HCT116 (cell line): ENCODE measurements at regions not wholly inside any gene's neighbourhood (a gene's known extent, or its start where the extent isn't known, plus 50 kb on each side); places are given as distances from the start of the nearest gene placed in this dataset.

Experiments
- ATAC-seq: fragments of 200-7000 bp; cut with Tn5 transposase; 2 replicates; pipeline ENCODE4 v1.9.1; 2020; ENCODE audit warnings: mild to moderate bottlenecking, moderate library complexity
- BruUV-seq: library from RNA; stranded (reverse); fragments of 400-500 nt; replicated peaks from 2 replicates; lab custom pipeline; 2021; lab: Mats Ljungman, UMichigan
- CTCF ChIA-PET: fragments of 300-600 bp; sonication (Branson Sonifier 250); formaldehyde crosslinking; loops from one replicate; lab custom pipeline; 2021; ENCODE audit warnings: antibody characterized with exemption; lab: Charles Lee
- POLR2A ChIA-PET: fragments of 300-600, 350-600 bp; sonication (Branson Sonifier 250); formaldehyde crosslinking; loops from one replicate; lab custom pipeline; 2021; ENCODE audit warnings: antibody characterized with exemption; lab: Charles Lee
- RAD21 ChIA-PET, 2 experiments: fragments of 300-600 bp; sonication (Branson Sonifier 250); formaldehyde crosslinking; loops; one replicate each; lab custom pipeline; 2023; ENCODE audit warnings: low total read pairs in 2 of 2; ENCODE audit not compliant: uncharacterized antibody in 2 of 2, unreplicated experiment in 2 of 2, low non-redundant PET in 1 of 2; lab: Charles Lee
- DNase-seq: peaks from one replicate; pipeline ENCODE4 v3.0.0-alpha.2; 2010; ENCODE audit warnings: low read depth, low spot score
- H2AFZ ChIP-seq: fragments of 200-600 bp; shearing (Covaris generic), sonication (generic); 2 replicates; pipeline ENCODE4 v1.6.1; 2017; ENCODE audit warnings: low read depth, mixed run types, mixed read lengths, antibody characterized with exemption, low read length; ENCODE audit not compliant: poor library complexity, severe bottlenecking
- H3K27ac ChIP-seq: 2 replicates; pipeline ENCODE4 v1.5.1; 2012; ENCODE audit warnings: low read depth, low read length
- H3K27me3 ChIP-seq: fragments of 200-600 bp; sonication (generic); 2 replicates; pipeline ENCODE4 v1.6.1; 2016; ENCODE audit warnings: mixed run types, low read length, mixed read lengths; ENCODE audit not compliant: insufficient read depth
- H3K36me3 ChIP-seq, 2 experiments: fragments of 200-500 bp in 1 of 2; fragments of 200-600 bp in 1 of 2; sonication (Bioruptor generic) in 1 of 2; sonication (generic) in 1 of 2; 2 replicates each; pipeline versions ENCODE4 v1.5.1 to v1.6.1; 2014 to 2016; ENCODE audit warnings: low read length in 2 of 2, inconsistent platforms in 1 of 2, mixed read lengths in 1 of 2, mixed run types in 1 of 2; ENCODE audit not compliant: insufficient read depth in 2 of 2, control insufficient read depth in 1 of 2
- H3K4me1 ChIP-seq, 2 experiments: fragments of 200-600 bp in 1 of 2; sonication (generic) in 1 of 2; 2 replicates each; pipeline versions ENCODE4 v1.5.1 to v1.6.1; 2012 to 2017; ENCODE audit warnings: low read length in 2 of 2, inconsistent platforms in 1 of 2, mild to moderate bottlenecking in 1 of 2, mixed read lengths in 1 of 2, mixed run types in 1 of 2, moderate library complexity in 1 of 2; ENCODE audit not compliant: insufficient read depth in 2 of 2, control insufficient read depth in 1 of 2
- H3K4me2 ChIP-seq: fragments of 200-600 bp; sonication (generic); 2 replicates; pipeline ENCODE4 v1.6.1; 2017; ENCODE audit warnings: mixed run types, low read length, mixed read lengths
- H3K4me3 ChIP-seq, 2 experiments: fragments of 200-600 bp in 1 of 2; sonication (generic) in 1 of 2; replicated peaks in 1 of 2; 2 replicates each; pipeline ENCODE4 v1.5.1; 2011 to 2016; ENCODE audit warnings: low read length in 2 of 2, control low read depth in 1 of 2, low read depth in 1 of 2, mild to moderate bottlenecking in 1 of 2, mixed read lengths in 1 of 2, mixed run types in 1 of 2
- H3K79me2 ChIP-seq: fragments of 200-600 bp; sonication (generic); 2 replicates; pipeline ENCODE4 v1.6.1; 2017; ENCODE audit warnings: mild to moderate bottlenecking, mixed run types, low read length, moderate library complexity, mixed read lengths; ENCODE audit not compliant: insufficient read depth
- H3K9ac ChIP-seq: fragments of 200-600 bp; sonication (generic); 2 replicates; pipeline ENCODE4 v1.6.1; 2016; ENCODE audit warnings: low read length, mixed read lengths
- H3K9me2 ChIP-seq: fragments of 200-600 bp; sonication (generic), shearing (Covaris generic); 2 replicates; pipeline ENCODE4 v1.6.1; 2017; ENCODE audit warnings: mixed run types, mild to moderate bottlenecking, moderate library complexity; ENCODE audit not compliant: insufficient read depth
- H3K9me3 ChIP-seq, 2 experiments: fragments of 200-500 bp in 1 of 2; fragments of 200-600 bp in 1 of 2; sonication (Bioruptor generic) in 1 of 2; sonication (generic) in 1 of 2; 2 replicates each; pipeline ENCODE4 v1.6.1; 2014 to 2017; ENCODE audit warnings: low read length in 2 of 2, mixed read lengths in 2 of 2, inconsistent platforms in 1 of 2, low read depth in 1 of 2, mild to moderate bottlenecking in 1 of 2, mixed run types in 1 of 2, moderate library complexity in 1 of 2; ENCODE audit not compliant: control insufficient read depth in 1 of 2, insufficient read depth in 1 of 2
- H4K20me1 ChIP-seq: fragments of 200-600 bp; sonication (generic), shearing (Covaris generic); 2 replicates; pipeline ENCODE4 v1.6.1; 2017; ENCODE audit warnings: mixed run types, mild to moderate bottlenecking, moderate library complexity; ENCODE audit not compliant: insufficient read depth
- CEBPB ChIP-seq: IDR thresholded peaks from 2 replicates; pipeline ENCODE4 v1.6.1; 2012; ENCODE audit warnings: low read depth
- CTCF ChIP-seq, 3 experiments: fragments of 200-600 bp in 1 of 3; sonication (generic) in 1 of 3; IDR thresholded peaks in 2 of 3; conservative IDR thresholded peaks in 1 of 3; 2 replicates each; pipeline ENCODE4 v1.5.1; 2012 to 2017; ENCODE audit warnings: low read depth in 2 of 3, low read length in 2 of 3, antibody characterized with exemption in 1 of 3, borderline replicate concordance in 1 of 3, control low read depth in 1 of 3, mild to moderate bottlenecking in 1 of 3, mixed read lengths in 1 of 3, mixed run types in 1 of 3, moderate library complexity in 1 of 3; ENCODE audit not compliant: insufficient read depth in 1 of 3
- EGR1 ChIP-seq: IDR thresholded peaks from 2 replicates; pipeline ENCODE4 v1.6.1; 2012; ENCODE audit warnings: low read depth
- ELF1 ChIP-seq: IDR thresholded peaks from 2 replicates; pipeline ENCODE4 v1.6.1; 2012; ENCODE audit warnings: low read depth, borderline replicate concordance
- EZH2 ChIP-seq: fragments of 200-600 bp; sonication (generic); IDR thresholded peaks from 2 replicates; pipeline ENCODE4 v1.6.1; 2017; ENCODE audit warnings: antibody characterized with exemption, mixed run types
- EZH2phosphoT487 ChIP-seq: fragments of 200-600 bp; IDR thresholded peaks from 2 replicates; pipeline ENCODE4 v1.6.1; 2018; ENCODE audit warnings: antibody characterized with exemption, borderline replicate concordance
- JUND ChIP-seq: IDR thresholded peaks from 2 replicates; pipeline ENCODE4 v1.6.1; 2012
- POLR2A ChIP-seq: IDR thresholded peaks from 2 replicates; pipeline ENCODE4 v1.7.0; 2011; ENCODE audit warnings: borderline replicate concordance; ENCODE audit not compliant: insufficient read depth, insufficient read length; ENCODE audit errors: extremely low read depth
- POLR2AphosphoS5 ChIP-seq: IDR thresholded peaks from 2 replicates; pipeline ENCODE4 v1.6.1; 2011; ENCODE audit warnings: mild to moderate bottlenecking, low read depth, low read length, moderate library complexity
- REST ChIP-seq: IDR thresholded peaks from 2 replicates; pipeline ENCODE4 v1.6.1; 2012; ENCODE audit warnings: low read depth
- SP1 ChIP-seq: IDR thresholded peaks from 2 replicates; pipeline ENCODE4 v1.6.1; 2012; ENCODE audit warnings: low read depth
- SRF ChIP-seq: IDR thresholded peaks from 2 replicates; pipeline ENCODE4 v1.6.1; 2012; ENCODE audit warnings: low read depth
- TCF7L2 ChIP-seq: IDR thresholded peaks from 2 replicates; pipeline ENCODE4 v1.7.0; 2011; ENCODE audit warnings: borderline replicate concordance, inconsistent platforms; ENCODE audit not compliant: insufficient read depth, insufficient read length; ENCODE audit errors: extremely low read depth
- YY1 ChIP-seq: IDR thresholded peaks from 2 replicates; pipeline ENCODE4 v1.6.1; 2011; ENCODE audit warnings: low read length, low read depth, moderate library complexity, mild to moderate bottlenecking; ENCODE audit not compliant: insufficient replicate concordance; ENCODE audit errors: extremely low read depth
- ZFX ChIP-seq: fragments of 450-650 bp; IDR thresholded peaks from 2 replicates; pipeline ENCODE4 v1.6.1; 2017
- intact Hi-C: fragments of 100-400 bp; cut with micrococcal nuclease; formaldehyde crosslinking; loops from 2 replicates; pipeline ENCODE4 v1.10.0; 2022
- TF ChIP-seq, protein P1 (sequence below): IDR thresholded peaks from 2 replicates; pipeline ENCODE4 v1.6.1; 2011; ENCODE audit warnings: mild to moderate bottlenecking, low read length, moderate library complexity; ENCODE audit not compliant: insufficient replicate concordance; ENCODE audit errors: extremely low read depth
- TF ChIP-seq, protein P2 (sequence below): IDR thresholded peaks from 2 replicates; pipeline ENCODE4 v1.6.1; 2012

DNA sequence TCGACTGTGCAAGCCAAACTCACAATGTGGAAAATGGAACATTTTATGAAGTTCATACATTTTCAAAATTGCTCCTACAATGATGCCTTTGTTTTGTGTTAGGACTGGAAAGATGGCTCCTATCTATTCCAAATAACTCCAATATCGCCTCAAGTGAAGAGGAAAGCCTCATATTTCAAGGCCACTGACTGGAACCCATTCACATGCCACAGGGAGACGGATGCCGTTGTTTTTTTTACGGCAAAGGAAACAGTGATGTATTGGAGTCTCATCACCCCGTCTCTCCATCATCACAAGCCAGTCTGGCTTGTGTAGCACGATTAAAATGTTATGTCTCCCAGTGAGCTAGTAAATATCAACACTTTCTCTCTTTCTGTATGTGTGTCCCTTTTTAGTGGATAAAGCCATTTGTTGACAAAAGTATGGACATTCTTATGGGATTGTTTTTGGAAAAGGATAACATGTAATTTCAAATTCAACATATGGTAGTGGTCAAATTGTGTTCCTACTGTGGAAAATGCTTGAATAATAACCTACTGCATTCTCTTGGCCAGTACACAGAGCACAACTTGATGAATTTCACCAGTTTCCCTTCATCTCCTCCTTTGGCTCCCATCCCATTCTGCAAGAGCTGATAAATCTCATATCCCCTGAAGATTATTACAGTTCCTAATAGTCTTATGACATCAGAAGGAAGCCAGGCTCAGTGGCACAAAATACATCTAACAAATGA, 109.5 kb upstream of the PITRM1 start:
- POLR2A ChIA-PET: no interaction called here
- BruUV-seq: no TSS peak
- no peak for DNase-seq
- H3K4me2 ChIP-seq: no peak overlapping the region
- H2AFZ ChIP-seq: no peak overlapping the region
- H4K20me1 ChIP-seq: no peaks in the 10 kb centered on the region
- no peak overlapping the region for H3K27ac ChIP-seq
- no peak for ATAC-seq
- intact Hi-C loops: no loop called here
- RAD21 ChIA-PET: no interaction called here
- H3K4me1 ChIP-seq: peaks cover 4% of the 10 kb centered on the region in 2 experiments; a peak in 2 of 4 replicates
- CTCF ChIA-PET: no interaction called here
- no peaks in the 10 kb centered on the region for H3K27me3 ChIP-seq
- no peaks in the 10 kb centered on the region for H3K9me2 ChIP-seq
- H3K9me3 ChIP-seq: no peaks in the 10 kb centered on the region
- no peaks in the 10 kb centered on the region for H3K79me2 ChIP-seq
- H3K4me3 ChIP-seq: no peak overlapping the region
- no peak overlapping the region for H3K9ac ChIP-seq
- TF ChIP-seq POLR2AphosphoS5: no peak
- TF ChIP-seq CEBPB: no peak
- no peak for TF ChIP-seq EZH2
- TF ChIP-seq CTCF (IDR thresholded peaks at IDR 0.05 in 2 of 3, conservative IDR thresholded peaks at IDR 0.05 in 1 of 3; ENCODE audit: borderline replicate concordance in 1 of 3, insufficient read depth in 1 of 3, low read depth in 2 of 3, low read length in 2 of 3): no peak
- TF ChIP-seq EZH2phosphoT487: no peak
- no peak for TF ChIP-seq SP1
- TF ChIP-seq REST: no peak
- TF ChIP-seq POLR2A: no peak
- TF ChIP-seq TCF7L2: no peak
- TF ChIP-seq ZFX: no peak
- no peak for TF ChIP-seq SRF
- TF ChIP-seq, protein P1, sequence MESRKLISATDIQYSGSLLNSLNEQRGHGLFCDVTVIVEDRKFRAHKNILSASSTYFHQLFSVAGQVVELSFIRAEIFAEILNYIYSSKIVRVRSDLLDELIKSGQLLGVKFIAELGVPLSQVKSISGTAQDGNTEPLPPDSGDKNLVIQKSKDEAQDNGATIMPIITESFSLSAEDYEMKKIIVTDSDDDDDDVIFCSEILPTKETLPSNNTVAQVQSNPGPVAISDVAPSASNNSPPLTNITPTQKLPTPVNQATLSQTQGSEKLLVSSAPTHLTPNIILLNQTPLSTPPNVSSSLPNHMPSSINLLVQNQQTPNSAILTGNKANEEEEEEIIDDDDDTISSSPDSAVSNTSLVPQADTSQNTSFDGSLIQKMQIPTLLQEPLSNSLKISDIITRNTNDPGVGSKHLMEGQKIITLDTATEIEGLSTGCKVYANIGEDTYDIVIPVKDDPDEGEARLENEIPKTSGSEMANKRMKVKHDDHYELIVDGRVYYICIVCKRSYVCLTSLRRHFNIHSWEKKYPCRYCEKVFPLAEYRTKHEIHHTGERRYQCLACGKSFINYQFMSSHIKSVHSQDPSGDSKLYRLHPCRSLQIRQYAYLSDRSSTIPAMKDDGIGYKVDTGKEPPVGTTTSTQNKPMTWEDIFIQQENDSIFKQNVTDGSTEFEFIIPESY: no peak
- TF ChIP-seq, protein P2, sequence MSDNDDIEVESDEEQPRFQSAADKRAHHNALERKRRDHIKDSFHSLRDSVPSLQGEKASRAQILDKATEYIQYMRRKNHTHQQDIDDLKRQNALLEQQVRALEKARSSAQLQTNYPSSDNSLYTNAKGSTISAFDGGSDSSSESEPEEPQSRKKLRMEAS: no peak
- no peak for TF ChIP-seq EGR1
- no peak for TF ChIP-seq YY1
- no peak for TF ChIP-seq ELF1
- TF ChIP-seq JUND: no peak
- H3K36me3 ChIP-seq: no peaks in the 10 kb centered on the region
